ENCODE measurements at regions not wholly inside any gene's neighbourhood (a gene's known extent, or its start where the extent isn't known, plus 50 kb on each side); places are given as distances from the start of the nearest gene placed in this dataset.
"Not testable (repeated sequence)": the region's sequence is repeated elsewhere in the genome, so short reads cannot be mapped to it uniquely, and the experiment has no call there.

- TF ChIP-seq POLR2A (IDR thresholded peaks at IDR 0.05; ENCODE audit: low read length) (no peak), GATA1 (IDR thresholded peaks at IDR 0.05; ENCODE audit: low read depth, low read length) (no peak)
- DNase-seq, result no peak
Measured at GRCh38 chr13:71382285-71382684, 484.7 kb downstream of the DACH1 start.

- DNase-seq, result no peak
- TF ChIP-seq GATA1 (IDR thresholded peaks at IDR 0.05; ENCODE audit: low read depth, low read length) (no peak), POLR2A (IDR thresholded peaks at IDR 0.05; ENCODE audit: low read length) (no peak)
Measured at GRCh38 chr13:71380191-71380590, 486.8 kb downstream of the DACH1 start.

GRCh38 chr13:71378961-71379905 lies 487.8 kb downstream of the DACH1 start:
- no peak for DNase-seq
- TF ChIP-seq GATA1 (IDR thresholded peaks at IDR 0.05; ENCODE audit: low read depth, low read length), result no peak
- no peak for TF ChIP-seq POLR2A (IDR thresholded peaks at IDR 0.05; ENCODE audit: low read length)

GRCh38 chr13:71374471-71375049 lies 492.4 kb downstream of the DACH1 start:
- DNase-seq, result no peak
- TF ChIP-seq GATA1 (IDR thresholded peaks at IDR 0.05; ENCODE audit: low read depth, low read length) (no peak), POLR2A (IDR thresholded peaks at IDR 0.05; ENCODE audit: low read length) (no peak)

- no peak for DNase-seq
- TF ChIP-seq GATA1 (IDR thresholded peaks at IDR 0.05; ENCODE audit: low read depth, low read length) (no peak), POLR2A (IDR thresholded peaks at IDR 0.05; ENCODE audit: low read length) (no peak)
Measured at GRCh38 chr13:71368336-71368735, 498.7 kb downstream of the DACH1 start.

- TF ChIP-seq POLR2A (IDR thresholded peaks at IDR 0.05; ENCODE audit: low read length) (no peak), GATA1 (IDR thresholded peaks at IDR 0.05; ENCODE audit: low read depth, low read length) (no peak)
Measured at GRCh38 chr13:71360041-71360440, 507.0 kb downstream of the DACH1 start.

GRCh38 chr13:71359641-71360040 lies 507.4 kb downstream of the DACH1 start:
- no peak for TF ChIP-seq POLR2A (IDR thresholded peaks at IDR 0.05; ENCODE audit: low read length)
- TF ChIP-seq GATA1 (IDR thresholded peaks at IDR 0.05; ENCODE audit: low read depth, low read length), result no peak
- DNase-seq, result no peak

More at GRCh38 chr13:71360041-71360440, 507.0 kb downstream of the DACH1 start:
- no peak for DNase-seq

GRCh38 chr13:71358218-71358617 lies 508.8 kb downstream of the DACH1 start:
- DNase-seq, result no peak
- TF ChIP-seq POLR2A (IDR thresholded peaks at IDR 0.05; ENCODE audit: low read length), result no peak
- TF ChIP-seq GATA1 (IDR thresholded peaks at IDR 0.05; ENCODE audit: low read depth, low read length), result no peak

- no peak for DNase-seq
- TF ChIP-seq POLR2A (IDR thresholded peaks at IDR 0.05; ENCODE audit: low read length) (no peak), GATA1 (IDR thresholded peaks at IDR 0.05; ENCODE audit: low read depth, low read length) (no peak)
Measured at GRCh38 chr13:71355010-71355409, 512.0 kb downstream of the DACH1 start.

GRCh38 chr13:71350886-71351285 lies 516.1 kb downstream of the DACH1 start:
- TF ChIP-seq POLR2A (IDR thresholded peaks at IDR 0.05; ENCODE audit: low read length) (no peak), GATA1 (IDR thresholded peaks at IDR 0.05; ENCODE audit: low read depth, low read length) (no peak)

GRCh38 chr13:71345856-71346255 lies 521.1 kb downstream of the DACH1 start:
- DNase-seq, result not testable (repeated sequence)

More at GRCh38 chr13:71350886-71351285, 516.1 kb downstream of the DACH1 start:
- no peak for DNase-seq

GRCh38 chr13:71339736-71340135 lies 527.3 kb downstream of the DACH1 start:
- DNase-seq, result no peak
- TF ChIP-seq GATA1 (IDR thresholded peaks at IDR 0.05; ENCODE audit: low read depth, low read length) (no peak), POLR2A (IDR thresholded peaks at IDR 0.05; ENCODE audit: low read length) (no peak)

- no peak for TF ChIP-seq POLR2A (IDR thresholded peaks at IDR 0.05; ENCODE audit: low read length)
- TF ChIP-seq GATA1 (IDR thresholded peaks at IDR 0.05; ENCODE audit: low read depth, low read length), result no peak
- DNase-seq, result no peak
Measured at GRCh38 chr13:71339005-71339404, 528.0 kb downstream of the DACH1 start.

- no peak for DNase-seq
- TF ChIP-seq POLR2A (IDR thresholded peaks at IDR 0.05; ENCODE audit: low read length), result no peak
- TF ChIP-seq GATA1 (IDR thresholded peaks at IDR 0.05; ENCODE audit: low read depth, low read length), result no peak
Measured at GRCh38 chr13:71338070-71338469, 528.9 kb downstream of the DACH1 start.

- TF ChIP-seq POLR2A (IDR thresholded peaks at IDR 0.05; ENCODE audit: low read length), result no peak
- no peak for DNase-seq
Measured at GRCh38 chr13:71327266-71327665, 539.7 kb downstream of the DACH1 start.

All from erythroblast (primary cell).